K562 (cell line): ENCODE measurements at regions not wholly inside any gene's neighbourhood (a gene's known extent, or its start where the extent isn't known, plus 50 kb on each side); places are given as distances from the start of the nearest gene placed in this dataset.

Experiments
- ETS2 ChIP-seq: IDR thresholded peaks from 2 replicates; pipeline ENCODE4 v1.6.1; 2016; ENCODE audit warnings: borderline replicate concordance, missing genetic modification characterization, mild to moderate bottlenecking, moderate library complexity, missing compliant biosample characterization; ENCODE audit not compliant: poor library complexity, severe bottlenecking
- FIP1L1 ChIP-seq: fragments of 200-400 bp; formaldehyde crosslinking; IDR thresholded peaks from 2 replicates; pipeline ENCODE4 v1.6.1; 2018; ENCODE audit warnings: mild to moderate bottlenecking, low read depth, low read length; ENCODE audit not compliant: poor library complexity, severe bottlenecking
- GABPB2 ChIP-seq: fragments of 250-450 bp; sonication (Bioruptor Pico); conservative IDR thresholded peaks from 2 replicates; pipeline ENCODE4 v1.5.1; 2021; ENCODE audit warnings: mild to moderate bottlenecking
- GATA2 ChIP-seq: sonication (generic); formaldehyde crosslinking; IDR thresholded peaks from 2 replicates; pipeline ENCODE4 v1.4.0; 2020; ENCODE audit warnings: mild to moderate bottlenecking, missing genetic modification reagents
- GTF2A2 ChIP-seq: IDR thresholded peaks from 2 replicates; pipeline ENCODE4 v1.6.1; 2016; ENCODE audit warnings: mild to moderate bottlenecking, missing genetic modification characterization, missing compliant biosample characterization
- JUN ChIP-seq, 2 experiments: sonication (generic) in 1 of 2; formaldehyde crosslinking in 1 of 2; IDR thresholded peaks; 2 replicates each; pipeline versions ENCODE4 v1.6.1 to v1.8.0; 2012 to 2022; ENCODE audit warnings: borderline replicate concordance in 2 of 2, mild to moderate bottlenecking in 2 of 2, improper control_type of control experiment in 1 of 2, low read depth in 1 of 2, low read length in 1 of 2, missing genetic modification reagents in 1 of 2
- MAFF ChIP-seq: IDR thresholded peaks from 2 replicates; pipeline ENCODE4 v1.6.1; 2012; ENCODE audit warnings: low read length, improper control_type of control experiment
- RFX1 ChIP-seq: fragments of 450-650 bp; IDR thresholded peaks from 2 replicates; pipeline ENCODE4 v1.6.1; 2016; ENCODE audit warnings: mild to moderate bottlenecking, moderate library complexity
- SMARCA4 ChIP-seq: fragments of 450-650 bp; IDR thresholded peaks from 2 replicates; pipeline ENCODE4 v1.6.1; 2016
- ZNF12 ChIP-seq: sonication (generic); formaldehyde crosslinking; IDR thresholded peaks from 2 replicates; pipeline ENCODE4 v1.4.0; 2020; ENCODE audit warnings: mild to moderate bottlenecking, missing genetic modification reagents
- ZNF133 ChIP-seq: fragments of 250-450 bp; sonication (Bioruptor Pico); IDR thresholded peaks from 2 replicates; pipeline ENCODE4 v1.4.0; 2020; ENCODE audit warnings: mild to moderate bottlenecking
- ZNF140 ChIP-seq: fragments of 250-450 bp; sonication (Bioruptor Pico); IDR thresholded peaks from 2 replicates; pipeline ENCODE4 v1.8.0; 2021; ENCODE audit warnings: moderate library complexity, mild to moderate bottlenecking, inconsistent platforms
- TF ChIP-seq, protein P1 (sequence below): fragments of 450-650 bp; IDR thresholded peaks from 2 replicates; pipeline ENCODE4 v1.6.1; 2016; ENCODE audit warnings: mild to moderate bottlenecking
- TF ChIP-seq, protein P2 (sequence below): fragments of 250-450 bp; sonication (Bioruptor Pico); IDR thresholded peaks from 2 replicates; pipeline ENCODE4 v1.8.0; 2021; ENCODE audit warnings: borderline replicate concordance, mild to moderate bottlenecking, moderate library complexity; ENCODE audit not compliant: poor library complexity, severe bottlenecking
- TF ChIP-seq, protein P3 (sequence below): conservative IDR thresholded peaks from 2 replicates; pipeline ENCODE4 v1.6.1; 2011; ENCODE audit warnings: low read depth, mild to moderate bottlenecking, low read length; ENCODE audit not compliant: control insufficient read depth
- TF ChIP-seq, protein P4 (sequence below): fragments of 450-650 bp; IDR thresholded peaks from 2 replicates; pipeline ENCODE4 v1.6.1; 2017; ENCODE audit warnings: antibody characterized with exemption

DNA sequence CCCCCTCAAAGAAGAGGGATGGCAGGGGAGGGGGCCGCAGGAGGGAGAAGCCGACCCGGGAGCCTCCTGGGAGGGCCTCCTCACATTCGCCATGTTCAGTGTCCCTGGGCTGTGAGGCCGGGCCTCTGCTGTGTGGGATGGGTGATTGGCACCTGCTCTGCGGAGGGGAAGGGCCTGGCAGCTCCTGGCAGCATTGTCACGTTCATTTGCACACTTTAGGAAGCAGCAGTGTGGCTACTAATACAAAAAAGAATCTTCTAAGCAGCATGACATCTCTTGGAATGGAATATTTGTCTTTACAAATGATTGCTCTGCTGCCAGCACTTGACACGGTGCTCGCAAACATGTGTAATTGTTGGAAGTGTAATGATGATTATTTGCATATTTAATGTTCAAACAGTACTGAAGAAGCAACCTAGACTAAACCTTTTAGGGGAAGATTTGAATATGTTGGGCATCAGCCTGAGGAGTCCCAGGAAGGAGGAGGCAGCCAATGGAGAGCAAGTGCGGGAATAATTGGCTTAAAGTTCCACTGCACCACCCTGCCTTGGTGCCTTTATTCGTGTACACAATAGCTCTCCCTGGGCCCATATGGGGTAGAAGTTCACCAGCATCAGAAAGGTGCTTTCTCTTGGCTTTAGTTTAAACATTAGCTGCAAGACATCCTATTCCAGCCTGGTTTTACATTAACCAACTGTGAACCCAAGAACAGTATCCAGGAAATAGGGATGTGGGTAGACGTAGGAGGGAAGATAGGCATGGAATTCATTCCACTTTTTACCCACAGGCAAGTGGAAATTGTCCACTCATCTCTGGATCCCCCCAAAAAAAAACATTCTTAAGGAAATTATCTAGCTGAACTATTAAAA lies 404.9 kb downstream of the TMEM182 start (continued):
- TF ChIP-seq, protein P1, sequence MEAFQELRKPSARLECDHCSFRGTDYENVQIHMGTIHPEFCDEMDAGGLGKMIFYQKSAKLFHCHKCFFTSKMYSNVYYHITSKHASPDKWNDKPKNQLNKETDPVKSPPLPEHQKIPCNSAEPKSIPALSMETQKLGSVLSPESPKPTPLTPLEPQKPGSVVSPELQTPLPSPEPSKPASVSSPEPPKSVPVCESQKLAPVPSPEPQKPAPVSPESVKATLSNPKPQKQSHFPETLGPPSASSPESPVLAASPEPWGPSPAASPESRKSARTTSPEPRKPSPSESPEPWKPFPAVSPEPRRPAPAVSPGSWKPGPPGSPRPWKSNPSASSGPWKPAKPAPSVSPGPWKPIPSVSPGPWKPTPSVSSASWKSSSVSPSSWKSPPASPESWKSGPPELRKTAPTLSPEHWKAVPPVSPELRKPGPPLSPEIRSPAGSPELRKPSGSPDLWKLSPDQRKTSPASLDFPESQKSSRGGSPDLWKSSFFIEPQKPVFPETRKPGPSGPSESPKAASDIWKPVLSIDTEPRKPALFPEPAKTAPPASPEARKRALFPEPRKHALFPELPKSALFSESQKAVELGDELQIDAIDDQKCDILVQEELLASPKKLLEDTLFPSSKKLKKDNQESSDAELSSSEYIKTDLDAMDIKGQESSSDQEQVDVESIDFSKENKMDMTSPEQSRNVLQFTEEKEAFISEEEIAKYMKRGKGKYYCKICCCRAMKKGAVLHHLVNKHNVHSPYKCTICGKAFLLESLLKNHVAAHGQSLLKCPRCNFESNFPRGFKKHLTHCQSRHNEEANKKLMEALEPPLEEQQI, result no peak
- TF ChIP-seq ZNF133 (CRISPR knock-in tag) (no peak), ZNF140 (CRISPR knock-in tag) (no peak), JUN (IDR thresholded peaks at IDR 0.05; ENCODE audit: borderline replicate concordance, low read depth, low read length) (no peak), JUN (CRISPR knock-in tag; IDR thresholded peaks at IDR 0.05; ENCODE audit: borderline replicate concordance) (no peak), ZNF12 (no peak), GATA2 (no peak), MAFF (no peak), GABPB2 (CRISPR knock-in tag) (no peak), RFX1 (no peak), FIP1L1 (no peak), SMARCA4 (no peak), GTF2A2 (no peak), ETS2 (tag) (no peak)
- TF ChIP-seq, protein P2, sequence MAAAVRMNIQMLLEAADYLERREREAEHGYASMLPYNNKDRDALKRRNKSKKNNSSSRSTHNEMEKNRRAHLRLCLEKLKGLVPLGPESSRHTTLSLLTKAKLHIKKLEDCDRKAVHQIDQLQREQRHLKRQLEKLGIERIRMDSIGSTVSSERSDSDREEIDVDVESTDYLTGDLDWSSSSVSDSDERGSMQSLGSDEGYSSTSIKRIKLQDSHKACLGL, result no peak
- TF ChIP-seq, protein P3, sequence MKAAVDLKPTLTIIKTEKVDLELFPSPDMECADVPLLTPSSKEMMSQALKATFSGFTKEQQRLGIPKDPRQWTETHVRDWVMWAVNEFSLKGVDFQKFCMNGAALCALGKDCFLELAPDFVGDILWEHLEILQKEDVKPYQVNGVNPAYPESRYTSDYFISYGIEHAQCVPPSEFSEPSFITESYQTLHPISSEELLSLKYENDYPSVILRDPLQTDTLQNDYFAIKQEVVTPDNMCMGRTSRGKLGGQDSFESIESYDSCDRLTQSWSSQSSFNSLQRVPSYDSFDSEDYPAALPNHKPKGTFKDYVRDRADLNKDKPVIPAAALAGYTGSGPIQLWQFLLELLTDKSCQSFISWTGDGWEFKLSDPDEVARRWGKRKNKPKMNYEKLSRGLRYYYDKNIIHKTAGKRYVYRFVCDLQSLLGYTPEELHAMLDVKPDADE, result no peak
- TF ChIP-seq, protein P4, sequence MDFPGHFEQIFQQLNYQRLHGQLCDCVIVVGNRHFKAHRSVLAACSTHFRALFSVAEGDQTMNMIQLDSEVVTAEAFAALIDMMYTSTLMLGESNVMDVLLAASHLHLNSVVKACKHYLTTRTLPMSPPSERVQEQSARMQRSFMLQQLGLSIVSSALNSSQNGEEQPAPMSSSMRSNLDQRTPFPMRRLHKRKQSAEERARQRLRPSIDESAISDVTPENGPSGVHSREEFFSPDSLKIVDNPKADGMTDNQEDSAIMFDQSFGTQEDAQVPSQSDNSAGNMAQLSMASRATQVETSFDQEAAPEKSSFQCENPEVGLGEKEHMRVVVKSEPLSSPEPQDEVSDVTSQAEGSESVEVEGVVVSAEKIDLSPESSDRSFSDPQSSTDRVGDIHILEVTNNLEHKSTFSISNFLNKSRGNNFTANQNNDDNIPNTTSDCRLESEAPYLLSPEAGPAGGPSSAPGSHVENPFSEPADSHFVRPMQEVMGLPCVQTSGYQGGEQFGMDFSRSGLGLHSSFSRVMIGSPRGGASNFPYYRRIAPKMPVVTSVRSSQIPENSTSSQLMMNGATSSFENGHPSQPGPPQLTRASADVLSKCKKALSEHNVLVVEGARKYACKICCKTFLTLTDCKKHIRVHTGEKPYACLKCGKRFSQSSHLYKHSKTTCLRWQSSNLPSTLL, result no peak
